T-cell (primary cell): ENCODE measurements at regions not wholly inside any gene's neighbourhood (a gene's known extent, or its start where the extent isn't known, plus 50 kb on each side); places are given as distances from the start of the nearest gene placed in this dataset.

Source experiments
- ATAC-seq, 4 experiments: fragments of 200-7000 bp in 3 of 4; fragments of 150-1000 bp in 1 of 4; cut with Tn5 transposase; replicated peaks in 1 of 4; 1 replicate in 3 of 4; 2 replicates in 1 of 4; pipeline ENCODE4 v1.10.0; 2021; ENCODE audit warnings: moderate library complexity in 3 of 4, mild to moderate bottlenecking in 2 of 4, moderate number of reproducible peaks in 1 of 4
- CTCF ChIA-PET, 2 donors: fragments of 300-600 bp; sonication (Branson Sonifier 250); formaldehyde crosslinking; loops; one replicate each; lab custom pipeline; 2022; ENCODE audit warnings: antibody characterized with exemption in 2 of 2; lab: Charles Lee
- POLR2A ChIA-PET, 2 donors: fragments of 300-600 bp; sonication (Branson Sonifier 250); formaldehyde crosslinking; loops; one replicate each; lab custom pipeline; 2022; ENCODE audit warnings: antibody characterized with exemption in 2 of 2; lab: Charles Lee
- DNase-seq, 35 experiments: peaks; one replicate each; pipeline versions ENCODE4 v3.0.0 to v3.0.0-alpha.2; 2013 to 2023
- H3K27ac ChIP-seq: one replicate; pipeline ENCODE4 v1.5.1; 2013; ENCODE audit warnings: low read length
- H3K27me3 ChIP-seq, 2 experiments: replicated peaks in 1 of 2; 1 replicate in 1 of 2; 2 replicates in 1 of 2; pipeline versions ENCODE4 v1.6.1 to v1.7.0; 2013; ENCODE audit warnings: low read length in 1 of 2, mixed read lengths in 1 of 2; ENCODE audit not compliant: control insufficient read depth in 2 of 2, insufficient read depth in 2 of 2; ENCODE audit errors: extremely low read depth in 1 of 2
- H3K36me3 ChIP-seq, 2 donors: 1 replicate in 1 of 2; 2 replicates in 1 of 2; pipeline versions ENCODE4 v1.6.1 to v1.7.0; 2013; ENCODE audit warnings: low read length in 1 of 2; ENCODE audit not compliant: control insufficient read depth in 2 of 2, insufficient read depth in 1 of 2; ENCODE audit errors: extremely low read depth in 1 of 2
- H3K4me1 ChIP-seq, 2 experiments: 1 replicate in 1 of 2; 2 replicates in 1 of 2; pipeline versions ENCODE4 v1.6.1 to v1.7.0; 2013; ENCODE audit warnings: low read length in 2 of 2, mixed read lengths in 1 of 2; ENCODE audit not compliant: insufficient read depth in 2 of 2, control insufficient read depth in 1 of 2; ENCODE audit errors: extremely low read depth in 1 of 2
- H3K4me3 ChIP-seq, 2 donors: 1 replicate in 1 of 2; 2 replicates in 1 of 2; pipeline versions ENCODE4 v1.5.1 to v1.7.0; 2013; ENCODE audit warnings: mild to moderate bottlenecking in 2 of 2, low read length in 1 of 2, moderate library complexity in 1 of 2; ENCODE audit not compliant: control insufficient read depth in 1 of 2; ENCODE audit errors: extremely low read depth in 1 of 2
- H3K9me3 ChIP-seq: 2 replicates; pipeline ENCODE4 v1.7.0; 2013
- H3K27ac Mint-ChIP-seq, 2 donors: one replicate each; pipeline ENCODE4 v1.8.0; 2020 to 2021; ENCODE audit warnings: mild to moderate bottlenecking in 2 of 2, mixed read lengths in 2 of 2
- H3K27me3 Mint-ChIP-seq, 2 donors: one replicate each; pipeline ENCODE4 v1.8.0; 2021 to 2022; ENCODE audit warnings: mixed read lengths in 2 of 2
- H3K36me3 Mint-ChIP-seq: one replicate; pipeline ENCODE4 v1.8.0; 2021; ENCODE audit warnings: mixed read lengths
- H3K4me1 Mint-ChIP-seq, 3 donors: one replicate each; pipeline ENCODE4 v1.8.0; 2020 to 2022; ENCODE audit warnings: mixed read lengths in 3 of 3, mild to moderate bottlenecking in 1 of 3
- H3K4me3 Mint-ChIP-seq, 3 donors: one replicate each; pipeline ENCODE4 v1.8.0; 2020 to 2022; ENCODE audit warnings: mild to moderate bottlenecking in 3 of 3, mixed read lengths in 3 of 3, moderate library complexity in 3 of 3
- H3K9me3 Mint-ChIP-seq, 3 donors: one replicate each; pipeline ENCODE4 v1.8.0; 2020 to 2022; ENCODE audit warnings: mixed read lengths in 3 of 3
- WGBS: methylation state at CpG from one replicate; pipeline ENCODE4 v1.1.5; 2013; ENCODE audit warnings: missing lambda C conversion rate; ENCODE audit not compliant: insufficient coverage; 5-methylcytosine and 5-hydroxymethylcytosine counted together

- peaks cover 0 to under 1% of the 10 kb centered on the region in 2 experiments for H3K4me1 ChIP-seq
- WGBS, result no CpG with 5 or more reads among the region's 3 CpGs
- Mint-ChIP-seq H3K27me3 (no peaks in the 10 kb centered on the region), H3K27ac (no peak overlapping the region), H3K4me3 (no peak overlapping the region), H3K9me3 (peaks cover 0 to 11% (median 4%) of the 10 kb centered on the region in 3 donors), H3K4me1 (peaks cover 2 to 7% (median 5%) of the 10 kb centered on the region in 3 donors), H3K36me3 (no peaks in the 10 kb centered on the region)
- no peaks in the 10 kb centered on the region for H3K36me3 ChIP-seq
- no peaks in the 10 kb centered on the region for H3K9me3 ChIP-seq
- ChIA-PET CTCF (no interaction called here), POLR2A (interaction anchor here in 1 of 2 donors (0.6 kb wide), 1 partner anchor 34 kb away, joined by 3 read pairs; no protein-coding TSS in a partner anchor)
- DNase-seq, result no peak
- no peak for ATAC-seq
- no peak overlapping the region for H3K4me3 ChIP-seq
- H3K27me3 ChIP-seq, result no peaks in the 10 kb centered on the region
- H3K27ac ChIP-seq, result no peak overlapping the region
Measured at GRCh38 chr6:85396159-85396808, 53.6 kb upstream of the NT5E start.

- peaks cover 0 to 2% (median 0%) of the 10 kb centered on the region in 3 donors for H3K4me1 Mint-ChIP-seq
- Histone ChIP-seq H3K36me3 (no peaks in the 10 kb centered on the region), H3K27me3 (no peaks in the 10 kb centered on the region), H3K27ac (no peak overlapping the region), H3K4me1 (no peaks in the 10 kb centered on the region), H3K4me3 (no peak overlapping the region), H3K9me3 (no peaks in the 10 kb centered on the region)
- H3K27me3 Mint-ChIP-seq, result no peaks in the 10 kb centered on the region
- no peaks in the 10 kb centered on the region for H3K36me3 Mint-ChIP-seq
- H3K4me3 Mint-ChIP-seq, result no peak overlapping the region
- ATAC-seq, result no peak
- no peak overlapping the region for H3K27ac Mint-ChIP-seq
- no peak for DNase-seq
- POLR2A ChIA-PET, result no interaction called here
- CTCF ChIA-PET, result no interaction called here
- H3K9me3 Mint-ChIP-seq, result peaks cover 0 to 11% (median 4%) of the 10 kb centered on the region in 3 donors
Measured at GRCh38 chr6:85395746-85396145, 54.1 kb upstream of the NT5E start.

GRCh38 chr6:85394853-85395538 is 54.9 kb upstream of the NT5E start:
- no peaks in the 10 kb centered on the region for H3K4me1 Mint-ChIP-seq
- H3K36me3 ChIP-seq, result no peaks in the 10 kb centered on the region
- H3K36me3 Mint-ChIP-seq, result no peaks in the 10 kb centered on the region
- H3K27me3 ChIP-seq, result no peaks in the 10 kb centered on the region
- H3K27ac Mint-ChIP-seq, result no peak overlapping the region
- H3K9me3 ChIP-seq, result no peaks in the 10 kb centered on the region
- H3K4me3 Mint-ChIP-seq, result no peak overlapping the region
- DNase-seq, result no peak
- H3K27ac ChIP-seq, result no peak overlapping the region
- ATAC-seq, result no peak
- WGBS, result 100% methylated on average over 1 of the region's 1 CpG
- CTCF ChIA-PET, result no interaction called here
- H3K4me1 ChIP-seq, result no peaks in the 10 kb centered on the region
- H3K27me3 Mint-ChIP-seq, result peaks cover 1 to 2% of the 10 kb centered on the region in 2 donors
- peaks cover 0 to 11% (median 4%) of the 10 kb centered on the region in 3 donors for H3K9me3 Mint-ChIP-seq
- POLR2A ChIA-PET, result no interaction called here
- no peak overlapping the region for H3K4me3 ChIP-seq

- H3K36me3 ChIP-seq, result no peaks in the 10 kb centered on the region
- H3K9me3 ChIP-seq, result no peaks in the 10 kb centered on the region
- Mint-ChIP-seq H3K27me3 (peaks cover 1 to 5% of the 10 kb centered on the region in 2 donors), H3K36me3 (no peaks in the 10 kb centered on the region), H3K27ac (no peak overlapping the region), H3K9me3 (peaks cover 0 to 11% (median 4%) of the 10 kb centered on the region in 3 donors), H3K4me3 (no peak overlapping the region), H3K4me1 (no peaks in the 10 kb centered on the region)
- WGBS, result no CpG with 5 or more reads among the region's 1 CpG
- ChIA-PET CTCF (no interaction called here), POLR2A (no interaction called here)
- H3K27ac ChIP-seq, result no peak overlapping the region
- H3K4me1 ChIP-seq, result no peaks in the 10 kb centered on the region
- H3K4me3 ChIP-seq, result no peak overlapping the region
- no peak for ATAC-seq
- no peaks in the 10 kb centered on the region for H3K27me3 ChIP-seq
- no peak for DNase-seq
Measured at GRCh38 chr6:85394199-85394598, 55.7 kb upstream of the NT5E start.

- Mint-ChIP-seq H3K4me3 (no peak overlapping the region), H3K36me3 (no peaks in the 10 kb centered on the region), H3K27me3 (peaks cover 1 to 8% of the 10 kb centered on the region in 2 donors), H3K4me1 (no peaks in the 10 kb centered on the region), H3K27ac (no peak overlapping the region), H3K9me3 (peaks cover 0 to 8% (median under 1%) of the 10 kb centered on the region in 3 donors)
- ChIA-PET CTCF (no interaction called here), POLR2A (no interaction called here)
- no peaks in the 10 kb centered on the region for H3K4me1 ChIP-seq
- WGBS, result no CpG with 5 or more reads among the region's 4 CpGs
- no peaks in the 10 kb centered on the region for H3K27me3 ChIP-seq
- ATAC-seq, result no peak
- no peak overlapping the region for H3K27ac ChIP-seq
- H3K9me3 ChIP-seq, result no peaks in the 10 kb centered on the region
- no peak overlapping the region for H3K4me3 ChIP-seq
- DNase-seq, result no peak
- no peaks in the 10 kb centered on the region for H3K36me3 ChIP-seq
Measured at GRCh38 chr6:85392379-85392778, 57.5 kb upstream of the NT5E start.

GRCh38 chr6:85390775-85391174 is 59.1 kb upstream of the NT5E start:
- no peak overlapping the region for H3K27ac ChIP-seq
- no peaks in the 10 kb centered on the region for H3K27me3 ChIP-seq
- H3K4me1 ChIP-seq, result no peaks in the 10 kb centered on the region
- ChIA-PET POLR2A (interaction anchor here in 1 of 2 donors (0.5 kb wide), 1 partner anchor 17 kb away, joined by 4 read pairs; no protein-coding TSS in a partner anchor), CTCF (no interaction called here)
- ATAC-seq, result no peak
- Mint-ChIP-seq H3K27ac (no peak overlapping the region), H3K4me1 (no peaks in the 10 kb centered on the region), H3K27me3 (peaks cover 5 to 8% of the 10 kb centered on the region in 2 donors), H3K4me3 (no peak overlapping the region), H3K9me3 (no peaks in the 10 kb centered on the region), H3K36me3 (no peaks in the 10 kb centered on the region)
- no peaks in the 10 kb centered on the region for H3K36me3 ChIP-seq
- 67% methylated on average over 1 of the region's 1 CpG for WGBS
- no peaks in the 10 kb centered on the region for H3K9me3 ChIP-seq
- H3K4me3 ChIP-seq, result no peak overlapping the region
- DNase-seq, result no peak
